ENCODE measurements at regions not wholly inside any gene's neighbourhood (a gene's known extent, or its start where the extent isn't known, plus 50 kb on each side); places are given as distances from the start of the nearest gene placed in this dataset.
"Not testable (repeated sequence)": the region's sequence is repeated elsewhere in the genome, so short reads cannot be mapped to it uniquely, and the experiment has no call there.

GRCh38 chr2:7557376-7557775 is 640.2 kb downstream of the RNF144A start:
- DNase-seq, result no peak

- DNase-seq, result no peak
These were observed 642.6 kb downstream of the RNF144A start for GRCh38 chr2:7559791-7560190.

- DNase-seq, result no peak
These were observed 649.2 kb downstream of the RNF144A start for GRCh38 chr2:7566382-7566881.

GRCh38 chr2:7567116-7567515 is 649.9 kb downstream of the RNF144A start:
- not testable (repeated sequence) for DNase-seq

GRCh38 chr2:7567646-7568045 is 650.4 kb downstream of the RNF144A start:
- DNase-seq, result no peak

GRCh38 chr2:7570247-7570646 is 653.0 kb downstream of the RNF144A start:
- DNase-seq, result no peak

GRCh38 chr2:7571701-7572100 is 654.5 kb downstream of the RNF144A start:
- DNase-seq, result no peak

- DNase-seq, result no peak
These were observed 655.2 kb downstream of the RNF144A start for GRCh38 chr2:7572450-7572849.

- DNase-seq, result no peak
These were observed 656.1 kb downstream of the RNF144A start for GRCh38 chr2:7573166-7573825.

- no peak for DNase-seq
These were observed 657.2 kb downstream of the RNF144A start for GRCh38 chr2:7574385-7574784.

GRCh38 chr2:7577769-7578168 is 660.6 kb downstream of the RNF144A start:
- no peak for DNase-seq

- DNase-seq, result no peak
These were observed 666.8 kb downstream of the RNF144A start for GRCh38 chr2:7584017-7584416.

- DNase-seq, result no peak
These were observed 669.7 kb downstream of the RNF144A start for GRCh38 chr2:7586898-7587297.

- no peak for DNase-seq
These were observed 671.1 kb downstream of the RNF144A start for GRCh38 chr2:7588295-7588694.

- no peak for DNase-seq
These were observed 675.5 kb downstream of the RNF144A start for GRCh38 chr2:7592618-7593140.

GRCh38 chr2:7593360-7593759 is 676.1 kb downstream of the RNF144A start:
- DNase-seq, result no peak

GRCh38 chr2:7594211-7594610 is 677.0 kb downstream of the RNF144A start:
- DNase-seq, result no peak

GRCh38 chr2:7595206-7595605 is 678.0 kb downstream of the RNF144A start:
- no peak for DNase-seq

GRCh38 chr2:7598402-7598801 is 681.2 kb downstream of the RNF144A start:
- DNase-seq, result no peak

- no peak for DNase-seq
These were observed 682.4 kb downstream of the RNF144A start for GRCh38 chr2:7599462-7600258.

GRCh38 chr2:7601990-7602389 is 684.8 kb downstream of the RNF144A start:
- DNase-seq, result no peak

GRCh38 chr2:7604456-7604855 is 687.2 kb downstream of the RNF144A start:
- no peak for DNase-seq

- no peak for DNase-seq
These were observed 690.4 kb downstream of the RNF144A start for GRCh38 chr2:7607441-7608173.
